Parathyroid adenoma (tissue), 2 donors: ENCODE measurements at regions not wholly inside any gene's neighbourhood (a gene's known extent, or its start where the extent isn't known, plus 50 kb on each side); places are given as distances from the start of the nearest gene placed in this dataset.

ENCODE experiments used
- H2AFZ ChIP-seq: fragments of 300-600 bp; sonication (generic); one replicate; pipeline ENCODE4 v1.7.0; 2017; ENCODE audit warnings: antibody characterized with exemption, mild to moderate bottlenecking
- H3K27ac ChIP-seq: fragments of 300-600 bp; sonication (generic); one replicate; pipeline ENCODE4 v1.7.0; 2017
- H3K27me3 ChIP-seq: fragments of 300-600 bp; sonication (generic); one replicate; pipeline ENCODE4 v1.7.0; 2017; ENCODE audit warnings: low read length; ENCODE audit not compliant: control insufficient read depth, insufficient read depth
- H3K36me3 ChIP-seq: fragments of 300-600 bp; sonication (generic); one replicate; pipeline ENCODE4 v1.7.0; 2017; ENCODE audit warnings: low read length; ENCODE audit not compliant: control insufficient read depth, insufficient read depth
- H3K4me1 ChIP-seq: fragments of 300-600 bp; sonication (generic); one replicate; pipeline ENCODE4 v1.7.0; 2017; ENCODE audit warnings: control low read depth
- H3K4me2 ChIP-seq: fragments of 300-600 bp; sonication (generic); one replicate; pipeline ENCODE4 v1.7.0; 2017; ENCODE audit warnings: low read length
- H3K4me3 ChIP-seq: fragments of 300-600 bp; sonication (generic); one replicate; pipeline ENCODE4 v1.7.0; 2017; ENCODE audit warnings: low read depth, low read length
- H3K79me2 ChIP-seq: fragments of 300-600 bp; sonication (generic); one replicate; pipeline ENCODE4 v1.7.0; 2017; ENCODE audit warnings: control low read depth
- H3K9ac ChIP-seq: fragments of 300-600 bp; sonication (generic); one replicate; pipeline ENCODE4 v1.7.0; 2017; ENCODE audit warnings: mild to moderate bottlenecking
- H3K9me3 ChIP-seq: fragments of 300-600 bp; sonication (generic); one replicate; pipeline ENCODE4 v1.7.0; 2017; ENCODE audit warnings: low read length; ENCODE audit not compliant: control insufficient read depth
- TF ChIP-seq, protein P1 (sequence below): fragments of 300-600 bp; sonication (generic); IDR thresholded peaks from one replicate; pipeline ENCODE4 v1.7.0; 2017; ENCODE audit warnings: antibody characterized with exemption, mild to moderate bottlenecking
- donor health status: primary hyperparathyroidism.

- H3K79me2 ChIP-seq = no peaks in the 10 kb centered on the region
These were observed 456.4 kb upstream of the CDH4 start for GRCh38 chr20:60795651-60796050.

GRCh38 chr20:60800185-60800584 is 451.9 kb upstream of the CDH4 start:
- Histone ChIP-seq H3K27ac (no peak overlapping the region), H3K4me2 (no peak overlapping the region)
- TF ChIP-seq, protein P1, sequence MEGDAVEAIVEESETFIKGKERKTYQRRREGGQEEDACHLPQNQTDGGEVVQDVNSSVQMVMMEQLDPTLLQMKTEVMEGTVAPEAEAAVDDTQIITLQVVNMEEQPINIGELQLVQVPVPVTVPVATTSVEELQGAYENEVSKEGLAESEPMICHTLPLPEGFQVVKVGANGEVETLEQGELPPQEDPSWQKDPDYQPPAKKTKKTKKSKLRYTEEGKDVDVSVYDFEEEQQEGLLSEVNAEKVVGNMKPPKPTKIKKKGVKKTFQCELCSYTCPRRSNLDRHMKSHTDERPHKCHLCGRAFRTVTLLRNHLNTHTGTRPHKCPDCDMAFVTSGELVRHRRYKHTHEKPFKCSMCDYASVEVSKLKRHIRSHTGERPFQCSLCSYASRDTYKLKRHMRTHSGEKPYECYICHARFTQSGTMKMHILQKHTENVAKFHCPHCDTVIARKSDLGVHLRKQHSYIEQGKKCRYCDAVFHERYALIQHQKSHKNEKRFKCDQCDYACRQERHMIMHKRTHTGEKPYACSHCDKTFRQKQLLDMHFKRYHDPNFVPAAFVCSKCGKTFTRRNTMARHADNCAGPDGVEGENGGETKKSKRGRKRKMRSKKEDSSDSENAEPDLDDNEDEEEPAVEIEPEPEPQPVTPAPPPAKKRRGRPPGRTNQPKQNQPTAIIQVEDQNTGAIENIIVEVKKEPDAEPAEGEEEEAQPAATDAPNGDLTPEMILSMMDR = no peak

More at GRCh38 chr20:60795651-60796050, 456.4 kb upstream of the CDH4 start:
- TF ChIP-seq, protein P1 = no peak
- Histone ChIP-seq H3K9me3 (no peaks in the 10 kb centered on the region), H3K27me3 (no peaks in the 10 kb centered on the region), H3K4me3 (no peak overlapping the region), H3K4me2 (no peak overlapping the region), H3K9ac (no peak overlapping the region), H3K4me1 (no peaks in the 10 kb centered on the region), H2AFZ (no peak overlapping the region), H3K36me3 (no peaks in the 10 kb centered on the region), H3K27ac (no peak overlapping the region)

GRCh38 chr20:60802676-60803075 is 449.4 kb upstream of the CDH4 start:
- Histone ChIP-seq H3K4me3 (no peak overlapping the region), H3K36me3 (no peaks in the 10 kb centered on the region), H3K4me2 (no peak overlapping the region), H3K27ac (no peak overlapping the region), H3K9ac (no peak overlapping the region), H3K79me2 (no peaks in the 10 kb centered on the region), H3K4me1 (no peaks in the 10 kb centered on the region), H3K27me3 (no peaks in the 10 kb centered on the region), H3K9me3 (no peaks in the 10 kb centered on the region), H2AFZ (no peak overlapping the region)
- TF ChIP-seq, protein P1 = no peak

More at GRCh38 chr20:60800185-60800584, 451.9 kb upstream of the CDH4 start:
- Histone ChIP-seq H3K36me3 (no peaks in the 10 kb centered on the region), H3K9me3 (no peaks in the 10 kb centered on the region), H2AFZ (no peak overlapping the region), H3K79me2 (no peaks in the 10 kb centered on the region), H3K9ac (no peak overlapping the region), H3K4me1 (no peaks in the 10 kb centered on the region), H3K4me3 (no peak overlapping the region), H3K27me3 (no peaks in the 10 kb centered on the region)

- no peak overlapping the region for H3K27ac ChIP-seq
- no peak overlapping the region for H3K9ac ChIP-seq
- H3K9me3 ChIP-seq = no peaks in the 10 kb centered on the region
- TF ChIP-seq, protein P1 = no peak
- no peaks in the 10 kb centered on the region for H3K79me2 ChIP-seq
- H3K36me3 ChIP-seq = no peaks in the 10 kb centered on the region
- H3K4me1 ChIP-seq = no peaks in the 10 kb centered on the region
- no peak overlapping the region for H3K4me2 ChIP-seq
- no peaks in the 10 kb centered on the region for H3K27me3 ChIP-seq
- no peak overlapping the region for H3K4me3 ChIP-seq
- H2AFZ ChIP-seq = no peak overlapping the region
These were observed 448.6 kb upstream of the CDH4 start for GRCh38 chr20:60803335-60804055.
